WTC11 (cell line): ENCODE measurements at regions not wholly inside any gene's neighbourhood (a gene's known extent, or its start where the extent isn't known, plus 50 kb on each side); places are given as distances from the start of the nearest gene placed in this dataset.

Source experiments
- AR ChIP-seq: fragments of 250-450 bp; sonication (Bioruptor Pico); IDR thresholded peaks from 2 replicates; pipeline ENCODE4 v1.9.0; 2021; ENCODE audit warnings: mild to moderate bottlenecking
- ATF2 ChIP-seq: sonication (generic); formaldehyde crosslinking; IDR thresholded peaks from 2 replicates; pipeline ENCODE4 v1.8.1; 2022; ENCODE audit warnings: low read depth, missing genetic modification reagents, borderline replicate concordance
- ATF6 ChIP-seq: sonication (generic); formaldehyde crosslinking; IDR thresholded peaks from 2 replicates; pipeline ENCODE4 v1.8.1; 2023; ENCODE audit warnings: mild to moderate bottlenecking, missing genetic modification reagents
- CBFB ChIP-seq: sonication (generic); formaldehyde crosslinking; IDR thresholded peaks from 2 replicates; pipeline ENCODE4 v1.8.1; 2022; ENCODE audit warnings: mild to moderate bottlenecking, low read depth, missing genetic modification reagents
- CTCF ChIP-seq: fragments of 200-600 bp; IDR thresholded peaks from 2 replicates; pipeline ENCODE4 v1.8.0; 2022; ENCODE audit warnings: antibody characterized with exemption
- ERG ChIP-seq: fragments of 250-450 bp; sonication (Bioruptor Pico); IDR thresholded peaks from 2 replicates; pipeline ENCODE4 v1.8.0; 2021; ENCODE audit warnings: mild to moderate bottlenecking
- FOXJ3 ChIP-seq: sonication (generic); formaldehyde crosslinking; IDR thresholded peaks from 2 replicates; pipeline ENCODE4 v1.9.0; 2021; ENCODE audit warnings: missing genetic modification reagents, mild to moderate bottlenecking, borderline replicate concordance
- MLX ChIP-seq: sonication (generic); formaldehyde crosslinking; IDR thresholded peaks from 2 replicates; pipeline ENCODE4 v1.8.1; 2023; ENCODE audit warnings: mild to moderate bottlenecking, missing genetic modification reagents, moderate library complexity
- NFYB ChIP-seq: sonication (generic); formaldehyde crosslinking; conservative IDR thresholded peaks from 2 replicates; pipeline ENCODE4 v1.8.0; 2022; ENCODE audit warnings: low read depth, missing genetic modification reagents
- SP1 ChIP-seq: sonication (generic); formaldehyde crosslinking; conservative IDR thresholded peaks from 2 replicates; pipeline ENCODE4 v1.8.1; 2022; ENCODE audit warnings: missing genetic modification reagents
- TEAD4 ChIP-seq: sonication (generic); formaldehyde crosslinking; IDR thresholded peaks from 2 replicates; pipeline ENCODE4 v1.8.0; 2022; ENCODE audit warnings: mild to moderate bottlenecking, missing genetic modification reagents
- USF2 ChIP-seq: sonication (generic); formaldehyde crosslinking; IDR thresholded peaks from 2 replicates; pipeline ENCODE4 v1.8.1; 2023; ENCODE audit warnings: mild to moderate bottlenecking, missing genetic modification reagents, moderate library complexity
- ZNF138 ChIP-seq: sonication (generic); formaldehyde crosslinking; conservative IDR thresholded peaks from 2 replicates; pipeline ENCODE4 v1.8.1; 2022; ENCODE audit warnings: mild to moderate bottlenecking, moderate library complexity, missing genetic modification reagents
- ZNF219 ChIP-seq: sonication (generic); formaldehyde crosslinking; IDR thresholded peaks from 2 replicates; pipeline ENCODE4 v1.8.0; 2023; ENCODE audit warnings: missing genetic modification reagents, mild to moderate bottlenecking, borderline replicate concordance

- TF ChIP-seq ATF2 (CRISPR knock-in tag) (no peak), MLX (no peak), USF2 (no peak), CTCF (no peak), TEAD4 (CRISPR knock-in tag) (no peak), SP1 (CRISPR knock-in tag) (no peak), FOXJ3 (CRISPR knock-in tag) (no peak), NFYB (CRISPR knock-in tag) (no peak), ZNF138 (CRISPR knock-in tag) (no peak), ATF6 (CRISPR knock-in tag) (no peak), ERG (CRISPR knock-in tag) (no peak), AR (CRISPR knock-in tag) (no peak), ZNF219 (CRISPR knock-in tag) (no peak), CBFB (CRISPR knock-in tag) (no peak)
Measured at GRCh38 chr10:128483216-128483615, 357.0 kb upstream of the MKI67 start.
